Liver (tissue), 8 donors: ENCODE measurements at regions not wholly inside any gene's neighbourhood (a gene's known extent, or its start where the extent isn't known, plus 50 kb on each side); places are given as distances from the start of the nearest gene placed in this dataset.

Experiments
- DNase-seq: peaks from one replicate; pipeline ENCODE4 v3.0.0-alpha.2; 2017; ENCODE audit warnings: low spot score
- H3K27ac ChIP-seq, 2 donors: one replicate each; pipeline ENCODE4 v1.7.0; 2013; ENCODE audit warnings: inconsistent platforms in 2 of 2, low read length in 2 of 2, control low read depth in 1 of 2, low read depth in 1 of 2, mild to moderate bottlenecking in 1 of 2
- H3K27me3 ChIP-seq, 4 donors: one replicate each; pipeline versions ENCODE4 v1.6.1 to v1.7.0; 2013; ENCODE audit warnings: low read length in 3 of 4, inconsistent platforms in 1 of 4, mild to moderate bottlenecking in 1 of 4, moderate library complexity in 1 of 4; ENCODE audit not compliant: control insufficient read depth in 4 of 4, insufficient read depth in 4 of 4
- H3K36me3 ChIP-seq, 4 donors: one replicate each; pipeline versions ENCODE4 v1.6.1 to v1.7.0; 2013; ENCODE audit warnings: low read length in 3 of 4, mild to moderate bottlenecking in 3 of 4, low read depth in 1 of 4, moderate library complexity in 1 of 4; ENCODE audit not compliant: control insufficient read depth in 4 of 4, insufficient read depth in 3 of 4
- H3K4me1 ChIP-seq, 4 donors: one replicate each; pipeline versions ENCODE4 v1.6.1 to v1.7.0; 2013; ENCODE audit warnings: low read length in 3 of 4, mild to moderate bottlenecking in 3 of 4, moderate library complexity in 1 of 4; ENCODE audit not compliant: control insufficient read depth in 4 of 4, insufficient read depth in 4 of 4
- H3K4me3 ChIP-seq, 3 donors: one replicate each; pipeline versions ENCODE4 v1.6.1 to v1.7.0; 2013; ENCODE audit warnings: low read length in 3 of 3, control low read depth in 1 of 3, low read depth in 1 of 3, mild to moderate bottlenecking in 1 of 3
- H3K9ac ChIP-seq, 2 donors: one replicate each; pipeline ENCODE4 v1.7.0; 2013; ENCODE audit warnings: low read length in 2 of 2, mild to moderate bottlenecking in 2 of 2, moderate library complexity in 2 of 2, control low read depth in 1 of 2, low read depth in 1 of 2
- H3K9me3 ChIP-seq, 4 donors: one replicate each; pipeline versions ENCODE4 v1.6.1 to v1.7.0; 2013; ENCODE audit warnings: low read length in 3 of 4; ENCODE audit not compliant: control insufficient read depth in 4 of 4
- CTCF ChIP-seq: fragments of 150-350 bp; IDR thresholded peaks from 2 replicates; pipeline ENCODE4 v1.5.1; 2017; ENCODE audit warnings: improper control_type of control experiment, low read depth, low read length; ENCODE audit not compliant: missing input control
- EGR1 ChIP-seq, 2 donors: IDR thresholded peaks; 2 replicates each; pipeline ENCODE4 v1.6.1; 2016 to 2018; ENCODE audit warnings: antibody characterized with exemption in 2 of 2, low read depth in 2 of 2
- FOXA1 ChIP-seq: IDR thresholded peaks from 2 replicates; pipeline ENCODE4 v1.6.1; 2016; ENCODE audit warnings: antibody characterized with exemption
- FOXA2 ChIP-seq: IDR thresholded peaks from 2 replicates; pipeline ENCODE4 v1.6.1; 2016; ENCODE audit warnings: antibody characterized with exemption
- GABPA ChIP-seq, 2 donors: IDR thresholded peaks in 1 of 2; conservative IDR thresholded peaks in 1 of 2; 2 replicates each; pipeline ENCODE4 v1.6.1; 2016; ENCODE audit warnings: antibody characterized with exemption in 2 of 2, mild to moderate bottlenecking in 1 of 2, moderate library complexity in 1 of 2
- HNF4A ChIP-seq, 2 donors: conservative IDR thresholded peaks; 2 replicates each; pipeline ENCODE4 v1.6.1; 2016; ENCODE audit warnings: antibody characterized with exemption in 2 of 2, mild to moderate bottlenecking in 2 of 2
- HNF4G ChIP-seq: IDR thresholded peaks from 2 replicates; pipeline ENCODE4 v1.6.1; 2016; ENCODE audit warnings: antibody characterized with exemption
- JUND ChIP-seq, 2 donors: IDR thresholded peaks; 2 replicates each; pipeline ENCODE4 v1.6.1; 2016; ENCODE audit warnings: antibody characterized with exemption in 2 of 2
- MAX ChIP-seq: IDR thresholded peaks from 2 replicates; pipeline ENCODE4 v1.6.1; 2016; ENCODE audit warnings: antibody characterized with exemption
- REST ChIP-seq: IDR thresholded peaks from 2 replicates; pipeline ENCODE4 v1.6.1; 2016; ENCODE audit warnings: antibody characterized with exemption, mild to moderate bottlenecking
- SP1 ChIP-seq: IDR thresholded peaks from 2 replicates; pipeline ENCODE4 v1.6.1; 2018; ENCODE audit warnings: antibody characterized with exemption, mild to moderate bottlenecking
- TAF1 ChIP-seq: conservative IDR thresholded peaks from 2 replicates; pipeline ENCODE4 v1.6.1; 2016; ENCODE audit warnings: antibody characterized with exemption, mild to moderate bottlenecking
- YY1 ChIP-seq: IDR thresholded peaks from 2 replicates; pipeline ENCODE4 v1.6.1; 2016; ENCODE audit warnings: antibody characterized with exemption, mild to moderate bottlenecking
- ZBTB33 ChIP-seq: IDR thresholded peaks from 2 replicates; pipeline ENCODE4 v1.6.1; 2016; ENCODE audit warnings: antibody characterized with exemption
- WGBS: extraction: QIAGEN DNeasy Blood & Tissue Kit; methylation state at CpG from one replicate; pipeline ENCODE4 v1.1.7; 2013; 5-methylcytosine and 5-hydroxymethylcytosine counted together
- donor health status: healthy.
- donor health status: healthy.
- donor health status: healthy.
- donor health status: healthy.
- donor health status: healthy.

- H3K27me3 ChIP-seq = no peaks in the 10 kb centered on the region
- no peaks in the 10 kb centered on the region for H3K9me3 ChIP-seq
- no peak for TF ChIP-seq GABPA (IDR thresholded peaks at IDR 0.05 in 1 of 2, conservative IDR thresholded peaks at IDR 0.05 in 1 of 2)
- TF ChIP-seq CTCF = no peak
- no peak for TF ChIP-seq ZBTB33
- no peak for TF ChIP-seq HNF4A (conservative IDR thresholded peaks at IDR 0.05)
- no peak for TF ChIP-seq FOXA1
- no peak for TF ChIP-seq YY1
- H3K4me3 ChIP-seq = no peak overlapping the region
- no peak overlapping the region for H3K27ac ChIP-seq
- H3K36me3 ChIP-seq = no peaks in the 10 kb centered on the region
- 89% methylated on average over 2 of the region's 2 CpGs for WGBS
- H3K4me1 ChIP-seq = no peaks in the 10 kb centered on the region
- no peak for DNase-seq
- H3K9ac ChIP-seq = no peak overlapping the region
These were observed 1342.8 kb upstream of the TMEFF2 start for GRCh38 chr2:193537531-193537930.

GRCh38 chr2:193528458-193528857 lies 1333.7 kb upstream of the TMEFF2 start:
- no peak overlapping the region for H3K4me3 ChIP-seq
- H3K36me3 ChIP-seq = no peaks in the 10 kb centered on the region
- DNase-seq = no peak
- H3K4me1 ChIP-seq = no peaks in the 10 kb centered on the region
- H3K9ac ChIP-seq = no peak overlapping the region
- WGBS = 75% methylated on average over 1 of the region's 1 CpG
- H3K27me3 ChIP-seq = no peaks in the 10 kb centered on the region
- H3K9me3 ChIP-seq = no peaks in the 10 kb centered on the region
- no peak overlapping the region for H3K27ac ChIP-seq
- TF ChIP-seq HNF4A (conservative IDR thresholded peaks at IDR 0.05) (no peak), FOXA2 (no peak), ZBTB33 (no peak), REST (no peak), SP1 (no peak), EGR1 (IDR thresholded peaks at IDR 0.05; ENCODE audit: low read depth in 2 of 2) (no peak), HNF4G (no peak), GABPA (IDR thresholded peaks at IDR 0.05 in 1 of 2, conservative IDR thresholded peaks at IDR 0.05 in 1 of 2) (no peak), MAX (no peak), JUND (IDR thresholded peaks at IDR 0.05) (no peak), TAF1 (no peak)
